ENCODE measurements at regions not wholly inside any gene's neighbourhood (a gene's known extent, or its start where the extent isn't known, plus 50 kb on each side); places are given as distances from the start of the nearest gene placed in this dataset.
A peak's percentile ranks its signal among the peaks of the same experiment; 100 is the strongest.
"Not testable (repeated sequence)": the region's sequence is repeated elsewhere in the genome, so short reads cannot be mapped to it uniquely, and the experiment has no call there.

DNA sequence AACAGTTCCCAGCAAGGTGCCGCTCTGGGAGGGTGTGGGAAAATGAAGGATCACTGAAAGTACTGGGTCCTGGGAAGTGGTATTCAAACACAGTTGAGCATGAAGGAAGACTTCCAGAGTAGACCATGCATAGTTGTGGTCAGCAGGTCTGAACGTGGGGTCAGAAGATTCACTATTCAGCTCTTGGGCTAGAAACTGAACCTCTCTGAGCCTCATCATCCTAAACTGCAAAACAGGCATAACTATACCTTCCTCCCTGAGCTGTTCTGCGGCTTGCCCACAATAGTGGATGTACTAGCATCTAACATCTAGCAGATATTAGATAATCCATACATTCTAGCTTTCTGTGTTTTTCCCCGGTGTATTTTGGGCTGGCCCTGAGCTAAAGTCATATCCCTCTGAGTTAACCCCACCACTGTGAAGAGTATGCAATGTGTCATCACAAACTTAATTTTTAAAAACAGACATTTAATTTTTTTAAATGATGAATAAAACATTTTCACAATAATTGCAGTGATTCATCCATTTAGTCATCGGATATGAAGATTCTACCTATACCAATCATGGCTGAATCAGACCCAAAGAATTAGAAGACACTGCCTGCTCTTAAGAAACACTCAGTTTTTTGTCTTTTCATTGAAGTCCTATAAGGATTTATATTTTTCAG lies 179.1 kb downstream of the BLID start:
- no peak for DNase-seq

DNA sequence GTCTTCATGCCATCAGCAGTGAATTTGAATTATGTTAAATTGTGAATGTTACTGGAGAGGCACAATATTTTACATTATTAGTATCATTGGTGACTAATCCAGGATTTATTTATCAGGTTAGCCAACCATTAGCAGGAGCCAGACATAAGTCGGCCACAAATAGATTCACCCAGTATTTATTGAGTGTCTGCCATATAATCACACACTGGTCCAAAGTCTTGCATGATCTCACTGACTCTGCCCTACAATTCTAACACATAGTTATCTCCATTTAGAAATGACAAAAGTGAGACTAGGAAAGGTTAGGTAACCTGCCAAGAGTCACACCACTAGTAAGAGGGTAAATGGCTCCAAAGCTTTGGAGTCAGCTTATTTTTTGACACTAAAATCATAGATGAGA lies 179.6 kb downstream of the BLID start:
- no peak for DNase-seq

GRCh38 chr11:121933694-121934093 lies 182.3 kb downstream of the BLID start:
- no peak for DNase-seq

- DNase-seq: no peak
Measured at GRCh38 chr11:121933294-121933693, 182.7 kb downstream of the BLID start.

DNA sequence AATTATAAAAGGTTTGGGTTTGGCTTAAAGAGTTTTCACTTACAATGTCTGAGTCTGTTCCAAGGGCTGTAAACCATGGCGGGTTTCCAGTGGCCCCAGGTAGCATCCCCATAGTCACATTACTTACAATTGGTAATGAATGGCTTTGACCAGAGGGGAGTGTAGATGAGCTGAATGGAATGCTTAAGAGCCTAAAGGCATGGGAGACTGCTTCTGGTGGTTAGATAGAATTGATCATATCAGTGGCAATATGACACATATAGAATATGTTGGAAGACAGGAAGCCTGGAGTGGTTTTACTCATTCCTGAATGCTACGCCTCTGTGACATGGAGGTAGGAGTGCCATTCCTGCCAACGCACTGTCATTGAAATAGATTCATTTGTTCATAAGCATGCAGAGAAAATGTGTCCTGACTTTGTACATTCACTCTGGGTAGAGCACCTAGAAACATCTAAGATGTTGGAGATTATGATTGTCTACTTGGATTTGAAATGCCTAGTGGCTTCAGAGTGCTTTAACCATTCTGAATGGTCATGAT lies 183.3 kb downstream of the BLID start:
- DNase-seq: no peak

GRCh38 chr11:121931748-121932352 lies 184.2 kb downstream of the BLID start:
- no peak for DNase-seq

- DNase-seq: no peak
Measured at GRCh38 chr11:121931121-121931520, 184.9 kb downstream of the BLID start.

GRCh38 chr11:121930004-121930965 lies 185.7 kb downstream of the BLID start:
- DNase-seq: peak; percentile 16

DNA sequence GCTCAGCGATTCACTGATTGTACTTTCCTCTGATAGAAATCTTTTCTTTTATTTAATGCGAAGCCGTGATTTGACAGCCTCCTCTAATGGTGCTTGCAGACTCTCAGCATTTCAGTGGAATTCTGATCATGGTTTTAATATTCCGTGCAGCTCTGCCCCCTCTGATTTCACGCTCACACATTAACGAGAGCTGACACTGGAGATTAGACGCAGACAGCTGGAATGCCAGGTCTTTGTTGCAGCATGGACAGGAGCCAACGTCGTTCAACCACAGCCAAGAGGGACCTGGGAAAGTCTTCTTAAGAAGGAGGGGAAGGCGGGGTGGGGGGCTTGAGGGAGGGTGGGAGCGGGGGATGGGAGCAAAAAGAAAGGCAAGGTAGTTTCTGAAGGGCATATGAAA lies 186.4 kb downstream of the BLID start:
- peak; percentile 61 for DNase-seq

DNA sequence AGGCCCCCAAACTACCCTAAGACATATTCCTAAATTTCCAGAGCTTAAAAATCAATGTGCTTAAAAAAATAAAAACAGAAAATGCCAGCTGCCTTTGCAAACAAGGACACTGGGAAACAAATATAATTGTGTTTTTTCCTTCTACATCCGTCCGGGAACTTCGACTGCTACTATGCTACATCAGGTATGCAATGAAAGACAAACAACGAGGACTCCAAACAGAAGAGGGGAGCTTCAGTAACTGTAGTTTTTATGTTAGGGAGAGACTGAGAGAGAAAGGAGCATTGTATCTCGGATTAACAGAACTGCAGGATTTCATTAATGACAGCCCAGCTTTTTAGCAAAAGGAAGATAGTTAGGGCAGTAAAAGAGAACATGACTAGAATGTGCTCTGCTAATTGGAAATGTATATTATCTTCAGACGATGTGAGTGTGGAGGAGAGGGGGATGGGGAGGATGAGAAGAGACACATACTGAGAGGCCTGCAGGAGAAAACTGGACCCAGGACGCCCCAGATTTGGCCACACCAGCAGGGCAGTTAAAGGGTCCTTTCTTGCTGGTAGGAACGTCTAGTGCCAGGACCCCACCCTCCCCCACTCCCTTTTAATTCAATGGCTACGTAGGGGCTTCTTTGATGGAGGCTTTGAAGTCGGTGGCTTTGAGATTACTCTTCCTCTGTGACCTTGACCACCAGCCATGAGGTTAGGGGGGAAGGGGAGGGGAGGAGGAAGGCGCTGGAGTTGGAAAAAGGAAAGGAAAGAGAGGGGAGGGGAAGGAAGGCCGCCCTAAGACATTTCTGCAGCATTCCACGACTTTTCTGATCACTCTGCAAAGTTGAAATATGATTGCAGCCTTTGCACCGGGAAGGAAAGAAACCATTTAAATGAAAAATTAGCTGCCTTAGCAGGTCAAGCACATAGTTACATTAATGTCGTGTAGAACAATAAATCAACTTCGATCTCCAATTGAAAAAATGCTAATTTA lies 187.1 kb downstream of the BLID start:
- DNase-seq: no peak

DNA sequence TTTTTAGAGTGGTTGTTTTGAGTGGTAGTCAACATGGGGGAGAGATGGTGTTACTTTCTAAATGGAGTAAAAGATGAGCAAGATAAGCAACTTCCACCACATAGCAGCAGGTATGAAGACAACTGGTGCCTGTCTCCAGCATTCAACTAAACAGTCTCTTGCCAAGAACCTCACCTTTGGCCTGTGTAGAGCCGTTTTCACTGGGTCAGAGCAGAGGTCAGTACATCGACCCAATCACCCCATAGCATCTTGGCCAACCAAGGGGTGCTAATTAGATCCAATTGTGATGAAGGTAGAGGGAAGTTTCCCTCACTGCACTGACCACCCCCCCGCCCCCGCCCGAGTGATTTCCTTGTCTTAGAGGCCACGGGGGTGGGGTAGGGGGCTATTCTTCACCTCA lies 188.2 kb downstream of the BLID start:
- DNase-seq: no peak

- no peak for DNase-seq
Measured at GRCh38 chr11:121927097-121927785, 188.8 kb downstream of the BLID start.

GRCh38 chr11:121924191-121924590 lies 191.8 kb downstream of the BLID start:
- no peak for DNase-seq

GRCh38 chr11:121917482-121917881 lies 198.5 kb downstream of the BLID start:
- DNase-seq: no peak

DNA sequence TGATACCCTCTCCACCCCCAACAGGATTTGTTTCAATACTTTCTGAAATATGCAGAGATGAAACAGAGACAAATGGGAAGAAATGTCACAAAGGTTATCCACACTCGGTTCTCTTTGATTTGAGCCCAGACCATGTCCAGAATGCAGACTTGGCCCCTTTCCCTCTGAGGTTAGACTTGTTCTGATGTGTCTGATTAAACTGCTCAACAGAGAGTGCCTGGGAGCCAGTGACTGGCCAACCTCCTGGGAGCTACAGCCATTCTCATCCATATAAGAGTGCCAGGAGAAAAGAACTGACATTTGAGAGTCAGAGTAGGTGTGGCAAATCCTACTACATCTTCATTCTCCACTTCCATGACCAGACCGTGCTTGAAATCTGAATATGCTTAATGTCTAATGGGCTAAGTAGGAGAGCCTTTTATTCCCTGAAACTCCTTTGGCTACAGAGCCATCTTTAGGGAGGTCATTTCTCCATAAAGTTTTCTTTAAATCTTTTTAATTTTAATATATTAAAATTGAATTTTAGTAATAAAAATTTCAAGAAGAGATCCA lies 201.4 kb downstream of the BLID start:
- DNase-seq: no peak

DNA sequence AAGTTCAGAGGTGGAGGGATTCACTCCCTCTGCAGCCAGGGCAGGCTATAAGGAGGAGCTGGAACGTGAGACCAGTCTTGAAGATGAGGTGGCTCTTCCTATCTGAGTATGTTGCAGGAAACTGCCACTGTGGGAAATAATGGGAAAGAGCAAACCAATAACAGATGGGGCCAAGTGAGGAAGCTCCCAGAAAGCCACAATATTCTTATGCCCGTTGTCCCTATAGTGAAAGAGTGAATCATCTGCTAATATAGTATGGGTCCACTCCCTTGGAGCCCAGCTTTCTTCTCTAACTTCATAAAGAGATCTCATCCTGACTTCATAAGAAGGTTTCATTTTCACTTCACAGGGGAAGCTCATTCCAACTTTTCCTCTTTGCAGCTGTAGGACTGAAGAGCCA lies 206.4 kb downstream of the BLID start:
- DNase-seq: no peak

DNA sequence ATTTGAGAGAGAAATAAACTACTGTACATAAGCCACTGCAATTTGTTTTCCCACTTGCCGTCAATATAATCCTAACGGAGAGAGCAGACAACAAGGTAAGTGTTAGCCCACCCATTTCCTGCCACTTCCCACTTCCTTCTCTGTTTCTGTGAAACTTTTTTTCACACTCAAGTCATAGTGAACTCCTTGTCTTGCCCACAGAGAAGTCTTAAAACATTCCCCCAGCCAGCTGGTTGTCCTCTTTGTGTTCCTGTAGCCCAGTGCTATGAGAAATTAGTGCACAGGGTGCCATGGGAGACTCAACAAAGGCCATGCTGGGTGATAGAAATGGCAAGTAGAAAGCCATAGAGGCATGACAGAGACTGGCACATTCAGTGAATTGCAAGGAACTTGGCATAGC lies 208.6 kb downstream of the BLID start:
- DNase-seq: no peak

GRCh38 chr11:121904148-121904547 lies 211.9 kb downstream of the BLID start:
- no peak for DNase-seq

GRCh38 chr11:121901886-121902285 lies 214.1 kb downstream of the BLID start:
- no peak for DNase-seq

GRCh38 chr11:121901417-121901816 lies 214.6 kb downstream of the BLID start:
- DNase-seq: not testable (repeated sequence)

GRCh38 chr11:121899520-121899919 lies 216.5 kb downstream of the BLID start:
- DNase-seq: no peak

Measured in kidney glomerular epithelial cell (primary cell).